ENCODE measurements at regions not wholly inside any gene's neighbourhood (a gene's known extent, or its start where the extent isn't known, plus 50 kb on each side); places are given as distances from the start of the nearest gene placed in this dataset.

DNA sequence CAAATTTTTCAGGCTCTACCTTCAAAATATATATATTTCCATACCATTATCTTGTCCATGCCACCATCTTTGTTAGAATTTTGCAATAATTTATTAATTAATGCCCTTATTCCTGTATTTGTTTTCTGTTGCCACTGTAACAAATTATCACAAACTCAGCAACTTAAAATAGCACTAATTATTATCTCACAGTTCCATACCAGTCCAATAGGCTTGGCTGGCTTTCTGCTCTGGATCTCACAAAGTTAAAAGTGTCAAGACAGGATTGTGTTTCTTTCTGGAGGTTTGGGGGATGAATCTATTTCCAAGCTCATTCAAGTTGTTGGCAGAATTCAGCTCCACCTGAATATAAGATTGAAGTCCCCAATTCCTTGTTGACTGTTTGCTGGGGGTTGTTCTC is 58.6 kb upstream of the SLC38A4 start:
- Mint-ChIP-seq H3K36me3 (no peaks in the 10 kb centered on the region), H3K9me3 (peaks cover 1 to 12% (median 3%) of the 10 kb centered on the region in 6 donors), H3K27ac (no peak overlapping the region), H3K4me1 (no peaks in the 10 kb centered on the region), H3K27me3 (ENCODE audit: low read depth in 3 of 3) (peaks cover 0 to 7% (median 5%) of the 10 kb centered on the region in 3 donors), H3K4me3 (no peak overlapping the region)
- no peak for DNase-seq

GRCh38 chr12:46886541-46887041 is 60.8 kb upstream of the SLC38A4 start:
- Mint-ChIP-seq H3K27me3 (ENCODE audit: low read depth in 3 of 3) (peaks cover 0 to 3% (median 3%) of the 10 kb centered on the region in 3 donors), H3K27ac (no peak overlapping the region), H3K4me1 (no peaks in the 10 kb centered on the region), H3K4me3 (no peak overlapping the region), H3K36me3 (peaks cover 0 to 3% (median 0%) of the 10 kb centered on the region in 3 donors), H3K9me3 (peaks cover 0 to 6% (median 3%) of the 10 kb centered on the region in 6 donors)
- no peak for DNase-seq

- Mint-ChIP-seq H3K27me3 (ENCODE audit: low read depth in 3 of 3) (peaks cover 0 to 6% (median 3%) of the 10 kb centered on the region in 3 donors), H3K4me1 (no peaks in the 10 kb centered on the region), H3K9me3 (peaks cover 0 to 4% (median 0%) of the 10 kb centered on the region in 6 donors), H3K4me3 (no peak overlapping the region), H3K36me3 (peaks cover 0 to 3% (median 0%) of the 10 kb centered on the region in 3 donors), H3K27ac (no peak overlapping the region)
- no peak for DNase-seq
These were observed 62.1 kb upstream of the SLC38A4 start for GRCh38 chr12:46887870-46888269.

DNA sequence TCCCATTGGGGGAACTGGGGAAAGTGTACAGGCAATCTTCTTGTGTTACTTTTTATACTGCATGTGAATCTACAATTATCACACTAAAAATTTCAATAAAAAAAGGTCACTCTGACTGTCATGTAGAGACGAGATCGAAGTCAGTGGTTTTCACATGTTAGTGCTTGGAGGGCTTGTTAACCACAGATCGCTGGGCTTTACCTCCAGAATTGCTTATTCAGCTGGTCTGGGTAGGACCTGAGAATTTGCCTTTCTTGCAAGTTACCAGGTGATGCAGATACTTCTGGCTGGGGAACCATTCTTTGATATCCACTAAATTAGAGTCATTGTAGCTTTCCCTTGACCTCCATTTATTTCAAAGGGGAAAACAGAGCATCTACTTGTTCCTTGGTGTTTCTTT is 62.8 kb upstream of the SLC38A4 start:
- Mint-ChIP-seq H3K36me3 (peaks cover 0 to 3% (median 0%) of the 10 kb centered on the region in 3 donors), H3K4me1 (no peaks in the 10 kb centered on the region), H3K9me3 (peaks cover 0 to 4% (median 0%) of the 10 kb centered on the region in 6 donors), H3K27me3 (ENCODE audit: low read depth in 3 of 3) (peaks cover 0 to 7% (median 3%) of the 10 kb centered on the region in 3 donors), H3K27ac (no peak overlapping the region), H3K4me3 (peak overlapping the region in 2 of 5 donors; percentile 1 to 34)
- DNase-seq, result peak in 2 of 3 donors; percentile 23 to 43

DNA sequence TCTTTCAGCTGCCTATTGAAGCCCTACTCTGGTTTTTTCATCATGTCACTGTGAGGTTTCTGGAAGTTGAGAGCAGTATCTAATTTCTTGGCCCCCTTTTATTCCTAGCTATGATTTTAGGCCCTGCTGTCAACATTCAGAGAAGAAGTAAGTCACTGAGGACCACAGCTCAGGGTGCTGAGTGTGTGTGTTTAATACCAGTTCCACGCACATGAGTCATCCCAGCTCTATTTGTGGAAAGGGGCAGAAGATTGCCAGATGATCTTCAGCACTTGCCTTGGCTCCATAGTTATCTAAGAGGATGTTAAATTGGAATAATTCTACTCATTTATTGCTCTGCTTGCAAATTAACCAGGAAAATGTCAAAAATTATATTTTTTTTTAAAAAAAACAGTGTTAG is 65.5 kb upstream of the SLC38A4 start:
- H3K4me1 Mint-ChIP-seq, result no peaks in the 10 kb centered on the region
- no peak for DNase-seq
- H3K9me3 Mint-ChIP-seq, result peaks cover 0 to 4% (median 0%) of the 10 kb centered on the region in 6 donors
- peaks cover 0 to 4% (median 3%) of the 10 kb centered on the region in 3 donors for H3K27me3 Mint-ChIP-seq (ENCODE audit: low read depth in 3 of 3)
- H3K36me3 Mint-ChIP-seq, result peaks cover 0 to 3% (median 0%) of the 10 kb centered on the region in 3 donors
- H3K4me3 Mint-ChIP-seq, result no peak overlapping the region
- no peak overlapping the region for H3K27ac Mint-ChIP-seq

- DNase-seq, result no peak
- no peak overlapping the region for H3K4me3 Mint-ChIP-seq
- no peak overlapping the region for H3K27ac Mint-ChIP-seq
- H3K4me1 Mint-ChIP-seq, result no peaks in the 10 kb centered on the region
- peaks cover 0 to 3% (median 3%) of the 10 kb centered on the region in 3 donors for H3K36me3 Mint-ChIP-seq
- H3K9me3 Mint-ChIP-seq, result peaks cover 0 to 4% (median 0%) of the 10 kb centered on the region in 6 donors
- peaks cover 0 to 4% (median 3%) of the 10 kb centered on the region in 3 donors for H3K27me3 Mint-ChIP-seq (ENCODE audit: low read depth in 3 of 3)
These were observed 66.4 kb upstream of the SLC38A4 start for GRCh38 chr12:46892034-46892705.

- peaks cover 0 to 4% (median 0%) of the 10 kb centered on the region in 6 donors for H3K9me3 Mint-ChIP-seq
- H3K27ac Mint-ChIP-seq, result no peak overlapping the region
These were observed 67.1 kb upstream of the SLC38A4 start for GRCh38 chr12:46892887-46893286.

DNA sequence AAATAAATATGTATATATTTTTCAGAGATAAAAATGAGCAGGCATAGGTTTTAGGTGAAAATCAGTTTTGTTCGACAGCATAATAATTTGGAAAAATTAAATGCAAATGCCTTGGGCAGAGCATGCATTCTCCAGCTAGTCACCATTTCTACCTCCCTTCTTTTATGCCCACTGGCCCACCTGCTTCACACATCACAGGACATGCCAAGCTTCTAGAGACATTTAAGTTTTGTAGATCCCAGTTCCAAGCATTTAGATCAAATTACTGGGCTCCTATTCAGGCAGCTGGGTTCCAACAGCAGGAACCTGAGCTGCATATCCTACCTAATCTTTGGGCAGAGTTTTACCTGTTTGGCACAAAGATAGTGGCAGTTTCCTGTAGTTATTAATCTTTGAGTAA is 67.6 kb upstream of the SLC38A4 start:
- Mint-ChIP-seq H3K4me1 (peaks cover 0 to 9% of the 10 kb centered on the region in 2 donors), H3K27ac (no peak overlapping the region), H3K4me3 (no peak overlapping the region), H3K9me3 (peaks cover 0 to 4% (median 0%) of the 10 kb centered on the region in 6 donors), H3K27me3 (ENCODE audit: low read depth in 3 of 3) (peaks cover 2 to 6% (median 4%) of the 10 kb centered on the region in 3 donors), H3K36me3 (peaks cover 0 to 3% (median 3%) of the 10 kb centered on the region in 3 donors)
- no peak for DNase-seq

More at GRCh38 chr12:46892887-46893286, 67.1 kb upstream of the SLC38A4 start:
- Mint-ChIP-seq H3K27me3 (ENCODE audit: low read depth in 3 of 3) (peaks cover 2 to 4% (median 4%) of the 10 kb centered on the region in 3 donors), H3K4me3 (no peak overlapping the region), H3K4me1 (peaks cover 0 to 3% of the 10 kb centered on the region in 2 donors), H3K36me3 (peaks cover 0 to 3% (median 3%) of the 10 kb centered on the region in 3 donors)
- no peak for DNase-seq

- Mint-ChIP-seq H3K27ac (no peak overlapping the region), H3K4me3 (no peak overlapping the region)
These were observed 69.9 kb upstream of the SLC38A4 start for GRCh38 chr12:46895726-46896125.

GRCh38 chr12:46896680-46897079 is 70.9 kb upstream of the SLC38A4 start:
- H3K36me3 Mint-ChIP-seq, result peaks cover 0 to 3% (median 0%) of the 10 kb centered on the region in 3 donors
- peaks cover 0 to 3% (median 0%) of the 10 kb centered on the region in 6 donors for H3K9me3 Mint-ChIP-seq
- no peak overlapping the region for H3K4me3 Mint-ChIP-seq
- no peak for DNase-seq
- H3K27me3 Mint-ChIP-seq (ENCODE audit: low read depth in 3 of 3), result peaks cover 2 to 8% (median 6%) of the 10 kb centered on the region in 3 donors
- no peak overlapping the region for H3K27ac Mint-ChIP-seq
- H3K4me1 Mint-ChIP-seq, result peaks cover 6 to 31% of the 10 kb centered on the region in 2 donors

More at GRCh38 chr12:46895726-46896125, 69.9 kb upstream of the SLC38A4 start:
- DNase-seq, result no peak
- peaks cover 2 to 24% of the 10 kb centered on the region in 2 donors for H3K4me1 Mint-ChIP-seq
- H3K27me3 Mint-ChIP-seq (ENCODE audit: low read depth in 3 of 3), result peaks cover 2 to 6% (median 4%) of the 10 kb centered on the region in 3 donors
- peaks cover 0 to 3% (median 0%) of the 10 kb centered on the region in 6 donors for H3K9me3 Mint-ChIP-seq
- peaks cover 0 to 3% (median 0%) of the 10 kb centered on the region in 3 donors for H3K36me3 Mint-ChIP-seq

- H3K27ac Mint-ChIP-seq, result no peak overlapping the region
- H3K4me1 Mint-ChIP-seq, result peaks cover 6 to 31% of the 10 kb centered on the region in 2 donors
- H3K27me3 Mint-ChIP-seq (ENCODE audit: low read depth in 3 of 3), result peaks cover 2 to 10% (median 5%) of the 10 kb centered on the region in 3 donors
- peaks cover 0 to 3% (median 0%) of the 10 kb centered on the region in 3 donors for H3K36me3 Mint-ChIP-seq
- H3K9me3 Mint-ChIP-seq, result peaks cover 0 to 3% (median 0%) of the 10 kb centered on the region in 6 donors
- H3K4me3 Mint-ChIP-seq, result no peak overlapping the region
- DNase-seq, result no peak
These were observed 72.5 kb upstream of the SLC38A4 start for GRCh38 chr12:46898152-46898931.

DNA sequence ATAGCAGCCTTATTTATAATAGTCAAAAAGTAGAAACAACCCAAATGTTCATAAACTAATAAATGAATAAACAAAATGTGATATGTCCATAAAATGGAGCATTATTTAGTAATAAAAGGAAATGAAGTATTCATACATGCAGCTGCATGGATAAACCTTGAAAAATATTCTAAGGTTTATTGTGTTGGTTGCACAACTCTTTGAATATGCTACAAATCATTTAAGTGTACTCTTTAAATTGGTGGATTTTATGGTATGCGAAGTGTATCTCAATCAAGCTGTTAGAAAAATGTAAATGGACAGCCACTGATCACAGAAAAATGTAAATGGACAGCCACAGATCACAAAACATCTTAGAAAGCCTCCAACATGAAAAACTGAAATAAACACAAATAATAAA is 73.2 kb upstream of the SLC38A4 start:
- no peak for DNase-seq

DNA sequence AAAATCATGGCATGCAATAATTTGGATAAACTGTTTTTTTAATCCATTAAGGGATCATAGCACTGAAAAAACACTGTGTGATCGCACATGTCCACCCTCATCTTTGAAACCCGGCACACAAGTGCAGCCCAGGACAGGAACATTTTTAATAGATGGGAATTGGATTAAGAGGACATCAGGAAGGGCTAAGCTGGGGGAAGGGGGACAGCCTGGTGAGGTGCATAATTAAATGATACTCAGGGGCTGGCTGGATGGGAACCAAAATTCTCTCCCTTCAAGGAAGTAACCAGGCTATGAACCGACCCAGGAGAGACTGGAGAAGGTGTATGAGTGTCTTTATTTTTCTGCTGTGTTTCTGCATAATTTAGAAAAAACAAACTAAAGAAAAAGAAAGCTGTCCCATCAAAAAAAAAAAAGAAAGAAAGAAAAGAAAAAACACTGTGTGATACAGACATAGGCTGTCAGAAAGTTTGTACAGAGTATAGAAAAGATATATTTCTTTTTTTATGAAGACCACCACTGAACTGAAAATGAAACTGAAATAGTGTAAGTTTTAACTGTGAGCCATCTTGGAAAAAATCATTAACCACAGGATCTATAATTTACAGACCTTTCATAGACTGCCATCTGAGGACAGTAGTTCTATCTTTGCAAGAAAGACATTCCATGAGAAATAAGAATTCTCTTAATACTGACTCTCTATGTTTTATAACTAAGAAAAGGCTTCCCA is 75.1 kb upstream of the SLC38A4 start:
- H3K4me1 Mint-ChIP-seq, result peaks cover 6 to 31% of the 10 kb centered on the region in 2 donors
- H3K27me3 Mint-ChIP-seq (ENCODE audit: low read depth in 3 of 3), result peaks cover 5 to 10% (median 8%) of the 10 kb centered on the region in 3 donors
- peaks cover 0 to 2% (median 0%) of the 10 kb centered on the region in 6 donors for H3K9me3 Mint-ChIP-seq
- peak overlapping the region in 1 of 5 donors; percentile 7 for H3K4me3 Mint-ChIP-seq
- H3K36me3 Mint-ChIP-seq, result peaks cover 0 to 3% (median 0%) of the 10 kb centered on the region in 3 donors
- H3K27ac Mint-ChIP-seq, result no peak overlapping the region
- DNase-seq, result no peak

More for the DNA sequence above, 73.2 kb upstream of the SLC38A4 start:
- Mint-ChIP-seq H3K27me3 (ENCODE audit: low read depth in 3 of 3) (peaks cover 2 to 10% (median 5%) of the 10 kb centered on the region in 3 donors), H3K9me3 (peaks cover 0 to 2% (median 0%) of the 10 kb centered on the region in 6 donors), H3K4me3 (no peak overlapping the region), H3K36me3 (peaks cover 0 to 3% (median 0%) of the 10 kb centered on the region in 3 donors), H3K27ac (no peak overlapping the region), H3K4me1 (peaks cover 6 to 31% of the 10 kb centered on the region in 2 donors)

All from immature natural killer cell (primary cell).